ENCODE measurements at regions not wholly inside any gene's neighbourhood (a gene's known extent, or its start where the extent isn't known, plus 50 kb on each side); places are given as distances from the start of the nearest gene placed in this dataset.

- H3K4me3 ChIP-seq, result no peak overlapping the region
- no peaks in the 10 kb centered on the region for H3K27me3 ChIP-seq
- H3K9me3 ChIP-seq, result no peaks in the 10 kb centered on the region
- H3K36me3 ChIP-seq, result no peaks in the 10 kb centered on the region
- intact Hi-C loops (cut with DNase I; ENCODE audit: low total_unique reads), result no loop called here
- no peak for DNase-seq
- TF ChIP-seq POLR2A (IDR thresholded peaks at IDR 0.05), result no peak
- no peak for TF ChIP-seq CTCF (IDR thresholded peaks at IDR 0.05)
- no peak for TF ChIP-seq POLR2AphosphoS5 (IDR thresholded peaks at IDR 0.05)
- TF ChIP-seq EP300 (IDR thresholded peaks at IDR 0.05), result no peak
- H3K27ac ChIP-seq, result no peak overlapping the region
- peaks cover 0 to 3% (median 0%) of the 10 kb centered on the region in 4 donors for H3K4me1 ChIP-seq
Measured at GRCh38 chr7:16135658-16136057, 285.7 kb downstream of the CRPPA start.

DNA sequence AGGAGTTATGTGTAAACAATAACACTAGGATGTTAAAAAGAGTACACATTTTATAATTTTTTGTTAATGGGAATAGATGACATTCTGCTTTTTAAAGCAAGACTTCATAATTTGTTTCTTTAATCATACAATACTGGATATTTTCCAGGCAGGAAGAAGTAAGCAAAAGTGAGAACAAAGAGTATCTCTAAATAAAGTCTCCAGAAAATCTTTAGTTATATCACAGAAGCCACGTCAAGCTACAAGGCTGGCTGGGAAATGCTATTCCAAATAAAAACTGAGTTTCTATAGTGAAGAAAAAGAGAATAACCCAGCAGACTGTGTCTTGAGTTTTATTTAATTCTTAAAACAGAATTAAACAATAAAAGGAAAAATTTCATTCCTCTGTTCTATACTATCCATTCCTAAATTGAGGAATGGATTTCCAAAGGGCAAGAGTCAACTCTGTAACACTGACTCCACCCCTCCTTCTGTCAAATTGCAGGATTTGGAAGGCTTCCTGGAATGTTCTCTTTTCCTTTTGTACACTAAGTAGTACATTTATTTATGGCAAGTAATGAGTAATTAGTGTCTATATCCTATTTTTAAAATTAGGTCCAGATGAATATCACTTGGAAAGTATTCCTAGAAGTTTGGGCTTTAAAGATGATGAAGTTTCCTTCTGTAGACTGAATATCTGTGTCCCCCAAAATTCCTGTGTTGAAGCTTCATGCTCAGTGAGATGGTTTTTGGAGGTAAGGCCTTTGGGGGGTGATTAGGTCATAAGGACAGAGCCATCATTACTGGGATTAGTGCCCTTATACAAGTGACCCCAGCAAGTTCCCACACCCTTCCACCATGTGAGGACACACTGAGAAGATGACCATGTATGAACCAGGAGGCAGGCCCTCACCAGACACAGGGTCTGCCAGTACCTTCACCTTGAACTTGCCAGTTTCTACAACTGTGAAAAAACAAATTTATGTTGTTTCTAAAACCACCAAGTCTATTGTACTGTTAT is 290.9 kb downstream of the CRPPA start:
- Histone ChIP-seq H3K4me3 (no peak overlapping the region), H3K9me3 (peaks cover 0 to 6% (median 2%) of the 10 kb centered on the region in 4 donors), H3K36me3 (no peaks in the 10 kb centered on the region), H3K27me3 (no peaks in the 10 kb centered on the region), H3K4me1 (peaks cover 0 to 11% (median 0%) of the 10 kb centered on the region in 4 donors), H3K27ac (no peak overlapping the region)
- no peak for TF ChIP-seq CTCF (IDR thresholded peaks at IDR 0.05)
- no peak for TF ChIP-seq POLR2A (IDR thresholded peaks at IDR 0.05)
- no peak for TF ChIP-seq EP300 (IDR thresholded peaks at IDR 0.05)
- no peak for TF ChIP-seq POLR2AphosphoS5 (IDR thresholded peaks at IDR 0.05)
- DNase-seq, result peak in 1 of 2 donors; percentile 41
- 29 to 41% (median 35%) methylated on average over 1 of the region's 1 CpG for WGBS, 5 donors
- intact Hi-C loops (cut with DNase I; ENCODE audit: low total_unique reads), result no loop called here

- no peaks in the 10 kb centered on the region for H3K36me3 ChIP-seq
- no peak for TF ChIP-seq POLR2A (IDR thresholded peaks at IDR 0.05)
- TF ChIP-seq CTCF (IDR thresholded peaks at IDR 0.05), result no peak
- TF ChIP-seq POLR2AphosphoS5 (IDR thresholded peaks at IDR 0.05), result no peak
- no peak for TF ChIP-seq EP300 (IDR thresholded peaks at IDR 0.05)
- no peaks in the 10 kb centered on the region for H3K27me3 ChIP-seq
- no peak for DNase-seq
- H3K9me3 ChIP-seq, result peaks cover 0 to 6% (median 2%) of the 10 kb centered on the region in 4 donors
- peaks cover 0 to 11% (median 0%) of the 10 kb centered on the region in 4 donors for H3K4me1 ChIP-seq
- intact Hi-C loops (cut with DNase I; ENCODE audit: low total_unique reads), result no loop called here
- WGBS, 5 donors, result 68 to 83% (median 78%) methylated on average over 4 of the region's 4 CpGs
- H3K27ac ChIP-seq, result no peak overlapping the region
- no peak overlapping the region for H3K4me3 ChIP-seq
Measured at GRCh38 chr7:16129431-16130110, 291.8 kb downstream of the CRPPA start.

DNA sequence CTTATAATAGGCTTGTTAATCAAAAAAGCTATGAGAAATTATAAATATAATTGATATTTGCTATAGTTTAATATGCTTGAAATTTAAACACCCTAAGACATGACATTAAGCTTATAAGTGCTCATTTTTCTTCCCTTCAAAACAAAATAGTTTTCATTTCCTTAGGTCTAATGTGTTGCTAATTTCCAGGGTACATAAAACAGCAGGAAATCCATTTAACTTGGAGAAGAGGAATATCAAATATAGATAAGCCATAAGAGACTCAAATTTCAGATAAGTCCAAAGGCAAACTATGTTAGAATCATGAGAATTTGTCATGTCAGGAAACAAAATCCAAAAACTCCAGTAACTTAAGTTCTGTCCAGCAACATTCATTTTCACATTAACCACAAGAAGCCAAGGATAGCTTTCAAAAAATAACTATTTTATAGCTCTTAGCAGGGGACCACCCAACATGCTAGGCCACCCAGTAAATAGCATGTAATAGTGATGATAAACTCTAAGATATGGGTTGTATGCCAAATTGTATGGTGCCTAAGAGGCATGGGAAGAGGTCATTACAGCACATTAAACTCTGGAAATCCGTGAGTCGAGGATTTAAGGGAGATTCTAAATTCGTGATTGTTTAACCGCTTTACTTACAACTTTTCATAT is 298.1 kb downstream of the CRPPA start:
- H3K9me3 ChIP-seq, result peaks cover 0 to 6% (median 2%) of the 10 kb centered on the region in 4 donors
- DNase-seq, result no peak
- intact Hi-C loops (cut with DNase I; ENCODE audit: low total_unique reads), result no loop called here
- WGBS, 5 donors, result 90 to 92% (median 91%) methylated on average over 4 of the region's 4 CpGs
- TF ChIP-seq POLR2A (IDR thresholded peaks at IDR 0.05) (no peak), CTCF (IDR thresholded peaks at IDR 0.05) (no peak), EP300 (IDR thresholded peaks at IDR 0.05) (no peak), POLR2AphosphoS5 (IDR thresholded peaks at IDR 0.05) (no peak)
- no peaks in the 10 kb centered on the region for H3K4me1 ChIP-seq
- H3K27ac ChIP-seq, result no peak overlapping the region
- H3K4me3 ChIP-seq, result no peak overlapping the region
- H3K27me3 ChIP-seq, result no peaks in the 10 kb centered on the region
- H3K36me3 ChIP-seq, result no peaks in the 10 kb centered on the region
